HL-60 (cell line): ENCODE measurements at regions not wholly inside any gene's neighbourhood (a gene's known extent, or its start where the extent isn't known, plus 50 kb on each side); places are given as distances from the start of the nearest gene placed in this dataset.

Experiments
- DNase-seq, 2 experiments: peaks; one replicate each; pipeline ENCODE4 v3.0.0-alpha.2; 2010 to 2020; ENCODE audit warnings: low read depth in 1 of 2, low spot score in 1 of 2
- H3K27ac ChIP-seq: fragments of 250-450 bp; sonication (Bioruptor Pico); replicated peaks from 2 replicates; pipeline ENCODE4 v1.5.1; 2020; ENCODE audit warnings: mild to moderate bottlenecking, moderate library complexity
- H3K27me3 ChIP-seq: fragments of 250-450 bp; sonication (Bioruptor Pico); 2 replicates; pipeline ENCODE4 v1.5.1; 2021; ENCODE audit warnings: mild to moderate bottlenecking, moderate library complexity; ENCODE audit not compliant: insufficient read depth, poor library complexity, severe bottlenecking
- H3K4me3 ChIP-seq: replicated peaks from 2 replicates; pipeline ENCODE4 v1.5.1; 2011; ENCODE audit warnings: mild to moderate bottlenecking, control low read depth, low read length; ENCODE audit not compliant: insufficient read depth
- CTCF ChIP-seq: IDR thresholded peaks from one replicate; pipeline ENCODE4 v1.5.1; 2011; ENCODE audit warnings: low read length, control low read depth, inconsistent platforms; ENCODE audit not compliant: insufficient read depth
- GABPA ChIP-seq: IDR thresholded peaks from 2 replicates; pipeline ENCODE4 v1.6.1; 2012; ENCODE audit warnings: low read depth
- POLR2AphosphoS5 ChIP-seq: IDR thresholded peaks from 2 replicates; pipeline ENCODE4 v1.6.1; 2012; ENCODE audit warnings: low read depth
- REST ChIP-seq: IDR thresholded peaks from 2 replicates; pipeline ENCODE4 v1.6.1; 2012; ENCODE audit warnings: low read depth; ENCODE audit not compliant: insufficient replicate concordance
- SPI1 ChIP-seq: IDR thresholded peaks from 2 replicates; pipeline ENCODE4 v1.6.1; 2012; ENCODE audit warnings: low read depth, mild to moderate bottlenecking, borderline replicate concordance

- Histone ChIP-seq H3K27ac (no peak overlapping the region), H3K4me3 (no peak overlapping the region), H3K27me3 (no peaks in the 10 kb centered on the region)
- TF ChIP-seq POLR2AphosphoS5 (no peak), SPI1 (no peak), CTCF (no peak), GABPA (no peak), REST (no peak)
- no peak for DNase-seq
Observed at GRCh38 chr16:73764321-73764720, 532.3 kb upstream of the PSMD7 start.

GRCh38 chr16:73756289-73757178, 540.1 kb upstream of the PSMD7 start:
- no peak for DNase-seq
- Histone ChIP-seq H3K27me3 (no peaks in the 10 kb centered on the region), H3K4me3 (no peak overlapping the region), H3K27ac (no peak overlapping the region)
- no peak for TF ChIP-seq CTCF
- no peak for TF ChIP-seq POLR2AphosphoS5

- no peak for DNase-seq
- Histone ChIP-seq H3K27me3 (no peaks in the 10 kb centered on the region), H3K4me3 (no peak overlapping the region), H3K27ac (no peak overlapping the region)
- no peak for TF ChIP-seq CTCF
- TF ChIP-seq REST, result no peak
- TF ChIP-seq GABPA, result no peak
- TF ChIP-seq SPI1, result no peak
- no peak for TF ChIP-seq POLR2AphosphoS5
Observed at GRCh38 chr16:73753931-73754330, 542.7 kb upstream of the PSMD7 start.

GRCh38 chr16:73750639-73751038, 546.0 kb upstream of the PSMD7 start:
- H3K27ac ChIP-seq, result no peak overlapping the region
- no peak overlapping the region for H3K4me3 ChIP-seq
- no peak for DNase-seq
- no peaks in the 10 kb centered on the region for H3K27me3 ChIP-seq
- TF ChIP-seq CTCF (no peak), REST (no peak), POLR2AphosphoS5 (no peak), SPI1 (no peak), GABPA (no peak)
